AG09319 (cell line): ENCODE measurements at regions not wholly inside any gene's neighbourhood (a gene's known extent, or its start where the extent isn't known, plus 50 kb on each side); places are given as distances from the start of the nearest gene placed in this dataset.

Experiments used
- DNase-seq: peaks from one replicate; pipeline ENCODE4 v3.0.0-alpha.2; 2010; ENCODE audit warnings: low read depth; ENCODE audit errors: extremely low read depth
- TF ChIP-seq, protein P1 (sequence below): IDR thresholded peaks from 2 replicates; pipeline ENCODE4 v1.5.1; 2011; ENCODE audit warnings: low read depth, mild to moderate bottlenecking, inconsistent platforms, low read length, moderate library complexity

DNA sequence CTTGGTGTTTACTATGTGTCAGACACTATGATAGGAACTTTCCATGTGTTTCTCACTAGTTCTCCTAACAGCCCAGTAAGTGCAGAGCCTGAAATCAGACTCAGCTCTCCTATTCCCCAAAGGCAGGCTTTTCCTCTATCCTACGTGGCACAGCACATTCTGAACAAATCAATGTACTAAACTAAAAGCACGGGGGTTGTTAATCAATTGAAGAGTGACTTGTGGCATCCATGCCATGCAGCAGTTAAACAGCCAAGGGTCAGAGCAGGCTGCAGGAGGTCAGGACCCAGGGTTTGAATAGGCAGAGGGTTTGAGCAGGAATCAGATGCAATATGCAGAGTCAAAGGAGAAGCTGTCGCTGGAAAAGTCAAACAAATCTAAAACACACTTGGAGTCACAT is 289.7 kb upstream of the LDB2 start:
- TF ChIP-seq, protein P1, sequence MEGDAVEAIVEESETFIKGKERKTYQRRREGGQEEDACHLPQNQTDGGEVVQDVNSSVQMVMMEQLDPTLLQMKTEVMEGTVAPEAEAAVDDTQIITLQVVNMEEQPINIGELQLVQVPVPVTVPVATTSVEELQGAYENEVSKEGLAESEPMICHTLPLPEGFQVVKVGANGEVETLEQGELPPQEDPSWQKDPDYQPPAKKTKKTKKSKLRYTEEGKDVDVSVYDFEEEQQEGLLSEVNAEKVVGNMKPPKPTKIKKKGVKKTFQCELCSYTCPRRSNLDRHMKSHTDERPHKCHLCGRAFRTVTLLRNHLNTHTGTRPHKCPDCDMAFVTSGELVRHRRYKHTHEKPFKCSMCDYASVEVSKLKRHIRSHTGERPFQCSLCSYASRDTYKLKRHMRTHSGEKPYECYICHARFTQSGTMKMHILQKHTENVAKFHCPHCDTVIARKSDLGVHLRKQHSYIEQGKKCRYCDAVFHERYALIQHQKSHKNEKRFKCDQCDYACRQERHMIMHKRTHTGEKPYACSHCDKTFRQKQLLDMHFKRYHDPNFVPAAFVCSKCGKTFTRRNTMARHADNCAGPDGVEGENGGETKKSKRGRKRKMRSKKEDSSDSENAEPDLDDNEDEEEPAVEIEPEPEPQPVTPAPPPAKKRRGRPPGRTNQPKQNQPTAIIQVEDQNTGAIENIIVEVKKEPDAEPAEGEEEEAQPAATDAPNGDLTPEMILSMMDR = no peak

DNA sequence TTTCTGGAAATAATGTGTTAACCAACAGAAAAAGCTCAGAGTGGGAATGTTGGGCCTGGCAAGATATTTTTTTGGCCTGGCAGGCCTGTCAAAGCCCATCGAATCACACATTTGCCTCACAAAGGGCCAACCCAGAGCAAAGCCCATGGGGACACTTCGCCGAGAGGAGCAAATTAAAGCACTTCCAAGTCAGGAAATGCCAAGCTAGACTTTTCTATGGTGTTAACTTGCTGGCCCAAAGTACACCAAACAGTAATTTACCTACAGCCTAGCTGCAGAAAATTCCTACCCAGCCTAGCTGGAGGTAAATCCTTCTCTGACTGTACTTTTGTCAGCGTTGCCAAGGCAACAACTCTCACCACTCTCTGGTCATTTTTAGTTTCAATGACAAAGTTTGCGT is 288.6 kb upstream of the LDB2 start:
- DNase-seq = no peak
- TF ChIP-seq, protein P1 = no peak

More for the DNA sequence above, 289.7 kb upstream of the LDB2 start:
- DNase-seq = no peak

DNA sequence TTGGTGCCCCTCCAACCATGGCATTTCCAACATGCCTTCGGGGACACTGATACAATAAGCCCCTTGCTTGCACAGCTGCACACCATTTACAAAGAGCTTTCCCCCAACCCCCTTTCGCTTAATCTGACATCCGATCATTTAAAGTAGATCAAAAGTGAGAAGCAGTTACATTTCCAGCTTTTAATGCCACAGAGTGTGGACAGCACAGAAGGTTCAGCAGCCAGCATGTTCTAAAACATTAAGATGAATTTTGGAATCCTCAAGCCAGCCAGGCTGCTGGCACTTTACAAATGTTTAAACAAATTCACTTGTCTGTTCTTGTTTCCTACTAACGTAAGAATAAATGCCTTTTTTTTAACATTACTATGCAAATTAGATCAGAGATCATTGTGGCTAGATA is 284.4 kb upstream of the LDB2 start:
- TF ChIP-seq, protein P1 = no peak
- DNase-seq = no peak

DNA sequence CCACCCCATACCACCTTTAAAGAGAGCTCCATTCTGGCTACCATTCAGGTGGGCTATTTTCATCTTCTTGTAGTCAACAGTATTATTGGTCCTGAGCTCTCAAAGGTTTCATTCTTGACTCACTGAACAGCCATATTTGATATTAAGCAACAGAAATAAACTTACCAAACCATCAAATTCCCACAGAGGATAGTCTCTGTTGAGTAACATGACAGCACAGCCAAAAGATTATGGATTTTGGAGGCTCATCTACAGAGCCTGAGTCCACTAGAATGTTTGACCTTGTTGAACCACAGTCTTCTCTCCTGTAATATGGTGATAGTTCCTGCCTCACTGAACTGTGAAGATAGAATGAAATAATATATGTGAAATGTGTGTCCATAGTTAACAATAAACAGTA is 276.3 kb upstream of the LDB2 start:
- no peak for DNase-seq
- TF ChIP-seq, protein P1 = no peak

DNA sequence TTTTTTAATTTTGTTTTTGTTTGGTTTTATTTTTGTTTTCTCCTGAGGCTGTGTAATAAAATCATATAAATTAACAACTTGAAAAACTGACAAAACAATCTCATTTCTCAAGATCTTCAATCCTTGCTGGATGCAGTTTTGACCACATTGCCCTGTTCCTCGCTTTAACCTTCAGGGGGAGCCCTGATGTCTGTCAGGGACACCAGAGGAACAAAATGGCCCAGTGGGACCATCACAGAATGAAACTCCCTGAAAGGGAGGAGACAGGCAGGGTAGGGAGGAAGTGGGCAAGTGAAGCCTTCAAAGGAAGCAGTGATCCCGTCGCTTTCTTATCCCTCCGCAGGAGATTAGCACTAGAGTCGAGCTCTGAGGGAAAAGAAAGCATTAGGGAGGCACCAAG is 274.9 kb upstream of the LDB2 start:
- no peak for DNase-seq
- TF ChIP-seq, protein P1 = peak; percentile 8

DNA sequence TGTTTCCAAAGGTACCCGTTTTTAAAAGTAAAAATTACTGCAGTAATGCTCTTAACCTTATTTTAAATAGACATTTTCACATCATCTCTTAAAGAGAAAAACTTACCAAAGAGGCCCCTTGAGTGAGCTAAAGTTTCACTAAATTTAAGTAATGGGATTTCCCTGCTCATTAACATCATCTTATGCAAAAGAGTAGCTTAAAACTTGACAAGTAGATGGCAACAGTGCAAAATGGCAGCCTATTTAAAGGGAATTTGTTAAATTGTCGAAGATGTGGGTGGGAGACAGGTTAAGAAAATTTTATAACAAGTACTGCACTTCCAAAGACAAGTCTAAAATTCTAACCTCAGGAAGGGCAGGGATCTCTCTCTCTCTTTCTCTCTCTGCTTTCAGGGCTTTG is 271.7 kb upstream of the LDB2 start:
- no peak for DNase-seq

DNA sequence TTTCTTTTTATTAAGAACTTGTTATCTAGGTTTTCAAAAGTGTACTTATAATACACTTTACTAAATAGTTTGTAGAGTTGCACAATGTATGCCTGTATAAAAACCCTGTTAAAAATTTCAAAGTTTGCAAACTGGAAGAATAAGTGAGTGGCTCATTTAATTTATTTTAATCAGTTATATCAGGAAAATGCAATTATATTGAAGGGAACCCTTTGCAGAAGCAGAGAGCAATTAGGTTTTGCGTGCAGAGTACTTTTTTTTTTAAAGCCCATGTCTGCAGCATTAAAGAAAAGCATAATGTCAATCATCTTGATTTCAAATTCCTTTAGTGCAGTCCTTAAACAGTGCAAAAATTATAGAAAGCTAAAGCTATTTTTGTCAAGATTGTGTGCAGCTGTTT is 271.3 kb upstream of the LDB2 start:
- TF ChIP-seq, protein P1 = no peak
- DNase-seq = no peak

More for the DNA sequence above, 271.7 kb upstream of the LDB2 start:
- TF ChIP-seq, protein P1 = no peak
